ENCODE measurements at regions not wholly inside any gene's neighbourhood (a gene's known extent, or its start where the extent isn't known, plus 50 kb on each side); places are given as distances from the start of the nearest gene placed in this dataset.

GRCh38 chr4:83171436-83172039, 57.0 kb upstream of the PLAC8 start:
- DNase-seq (ENCODE audit: low read depth in 2 of 2), result no peak

- no peak for DNase-seq (ENCODE audit: low read depth in 2 of 2)
Observed at GRCh38 chr4:83170952-83171399, 56.4 kb upstream of the PLAC8 start.

Data from fibroblast of skin of left biceps (primary cell).